Activated T-cell treated with anti-CD3 and anti-CD28 coated beads, Interleukin-2, amount 50 U/mL, for 24 hours (primary cell): ENCODE measurements at regions not wholly inside any gene's neighbourhood (a gene's known extent, or its start where the extent isn't known, plus 50 kb on each side); places are given as distances from the start of the nearest gene placed in this dataset.
"Not testable (repeated sequence)": the region's sequence is repeated elsewhere in the genome, so short reads cannot be mapped to it uniquely, and the experiment has no call there.

Source experiments
- DNase-seq: peaks from one replicate; pipeline ENCODE4 v3.0.0-alpha.2; 2020
- H3K27ac Mint-ChIP-seq: 2 replicates; pipeline ENCODE4 v1.8.0; 2020; ENCODE audit warnings: mild to moderate bottlenecking, mixed read lengths
- H3K27me3 Mint-ChIP-seq: 2 replicates; pipeline ENCODE4 v1.8.0; 2020; ENCODE audit warnings: mixed read lengths
- H3K36me3 Mint-ChIP-seq: 2 replicates; pipeline ENCODE4 v1.8.0; 2020; ENCODE audit warnings: low read depth, mixed read lengths
- H3K4me1 Mint-ChIP-seq: 2 replicates; pipeline ENCODE4 v1.8.0; 2020; ENCODE audit warnings: low read depth, mixed read lengths
- H3K4me3 Mint-ChIP-seq: 2 replicates; pipeline ENCODE4 v1.8.0; 2020; ENCODE audit warnings: mild to moderate bottlenecking, moderate library complexity, mixed read lengths
- H3K9me3 Mint-ChIP-seq: 2 replicates; pipeline ENCODE4 v1.8.0; 2020; ENCODE audit warnings: mixed read lengths

DNA sequence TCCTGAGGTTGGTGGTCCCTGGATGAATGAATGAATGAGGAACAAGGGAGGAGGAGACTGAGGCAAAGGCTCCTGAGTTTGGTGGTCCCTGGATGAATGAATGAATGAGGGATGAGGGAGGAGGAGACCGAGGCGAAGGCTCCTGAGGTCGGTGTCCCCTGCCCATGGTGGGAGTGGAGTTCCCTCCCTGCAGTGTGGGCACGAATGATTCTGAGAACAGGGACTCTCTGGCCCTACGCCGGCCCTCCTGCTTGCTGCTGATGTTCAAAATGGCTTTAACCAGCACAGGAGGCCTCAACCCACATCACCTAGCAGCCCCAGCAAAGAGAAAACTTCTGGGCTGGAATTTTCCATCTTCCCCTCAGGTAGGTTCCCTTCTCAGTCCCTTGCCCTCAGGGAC is 377.8 kb downstream of the IRX2 start:
- Mint-ChIP-seq H3K4me1 (no peaks in the 10 kb centered on the region), H3K4me3 (no peak overlapping the region), H3K9me3 (peaks cover 7% of the 10 kb centered on the region), H3K27me3 (no peaks in the 10 kb centered on the region), H3K27ac (no peak overlapping the region), H3K36me3 (no peaks in the 10 kb centered on the region)
- DNase-seq = no peak

DNA sequence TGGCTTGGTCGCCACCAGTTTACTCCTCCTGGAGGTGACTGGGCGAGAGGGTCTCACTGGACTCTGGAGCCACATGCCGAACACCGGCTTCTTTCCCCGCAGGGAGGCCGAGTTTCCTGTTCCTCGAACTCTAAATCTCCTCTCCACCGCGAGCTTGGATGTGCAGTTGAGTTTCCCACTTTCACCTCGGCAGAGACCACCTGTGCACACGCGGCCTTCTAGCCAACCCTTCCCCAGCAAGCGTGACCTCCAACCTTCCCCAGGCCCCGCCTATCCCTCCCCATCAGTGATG is 380.1 kb downstream of the IRX2 start:
- Mint-ChIP-seq H3K4me1 (no peaks in the 10 kb centered on the region), H3K9me3 (peaks cover 8% of the 10 kb centered on the region), H3K36me3 (no peaks in the 10 kb centered on the region), H3K4me3 (no peak overlapping the region), H3K27ac (no peak overlapping the region), H3K27me3 (peaks cover 3% of the 10 kb centered on the region)
- no peak for DNase-seq

DNA sequence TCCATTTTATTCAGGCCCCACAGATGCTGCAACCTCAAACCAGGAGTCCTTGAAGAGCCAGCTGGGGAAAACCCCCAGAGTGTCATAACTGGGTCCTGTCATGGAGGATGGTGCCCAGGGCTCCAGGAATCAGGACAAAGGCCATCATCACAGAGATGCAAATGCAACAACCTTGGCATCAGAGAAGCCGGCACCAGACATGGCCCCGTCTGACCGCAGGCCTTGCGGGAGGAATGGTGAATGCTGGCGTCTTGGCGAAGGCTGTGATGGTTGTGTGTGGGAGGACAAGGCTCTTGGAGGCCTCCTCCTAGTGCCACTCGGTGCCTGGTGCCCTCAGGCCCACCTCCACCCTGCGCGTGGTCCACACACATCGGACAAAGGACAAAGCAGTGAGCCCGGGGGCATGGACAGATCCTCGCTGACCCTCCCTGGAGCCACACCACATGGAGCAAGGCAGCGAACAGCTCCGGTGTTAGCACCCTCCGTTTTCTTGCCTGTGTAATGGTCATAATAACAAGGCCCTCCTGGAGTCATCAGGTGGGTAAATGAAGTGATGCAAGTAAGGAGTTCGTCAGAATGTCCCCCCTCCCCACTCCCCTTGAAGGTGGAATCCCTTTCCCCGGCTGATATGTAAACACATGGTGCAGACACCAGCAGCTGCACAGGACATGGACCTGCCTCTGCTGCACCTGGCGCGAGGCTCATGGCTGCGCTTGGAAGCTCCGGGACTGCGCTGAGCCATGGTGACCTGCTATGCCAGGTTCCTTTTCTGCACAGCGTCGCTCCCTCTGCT is 380.7 kb downstream of the IRX2 start:
- peaks cover 3% of the 10 kb centered on the region for H3K27me3 Mint-ChIP-seq
- H3K4me1 Mint-ChIP-seq = no peaks in the 10 kb centered on the region
- no peak for DNase-seq
- no peak overlapping the region for H3K27ac Mint-ChIP-seq
- peaks cover 8% of the 10 kb centered on the region for H3K9me3 Mint-ChIP-seq
- H3K36me3 Mint-ChIP-seq = no peaks in the 10 kb centered on the region
- H3K4me3 Mint-ChIP-seq = no peak overlapping the region

DNA sequence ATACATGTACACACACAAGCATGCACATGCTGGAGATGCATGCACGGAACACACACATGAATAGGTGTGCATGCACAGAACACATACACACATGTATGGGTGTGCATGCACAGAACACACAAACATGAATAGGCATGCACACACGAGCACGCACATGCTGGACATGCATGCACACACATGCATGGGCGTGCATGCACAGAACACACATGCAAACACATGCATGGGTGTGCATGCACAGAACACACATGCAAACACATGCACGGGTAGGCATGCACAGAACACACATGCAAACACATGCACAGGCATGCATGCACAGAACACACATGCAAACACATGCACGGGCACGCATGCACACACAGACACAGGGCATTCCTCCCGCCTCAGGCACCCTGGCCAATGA is 382.3 kb downstream of the IRX2 start:
- Mint-ChIP-seq H3K36me3 (no peaks in the 10 kb centered on the region), H3K27ac (no peak overlapping the region), H3K27me3 (peaks cover 5% of the 10 kb centered on the region), H3K4me3 (no peak overlapping the region), H3K4me1 (no peaks in the 10 kb centered on the region), H3K9me3 (peaks cover 11% of the 10 kb centered on the region)
- DNase-seq = no peak

DNA sequence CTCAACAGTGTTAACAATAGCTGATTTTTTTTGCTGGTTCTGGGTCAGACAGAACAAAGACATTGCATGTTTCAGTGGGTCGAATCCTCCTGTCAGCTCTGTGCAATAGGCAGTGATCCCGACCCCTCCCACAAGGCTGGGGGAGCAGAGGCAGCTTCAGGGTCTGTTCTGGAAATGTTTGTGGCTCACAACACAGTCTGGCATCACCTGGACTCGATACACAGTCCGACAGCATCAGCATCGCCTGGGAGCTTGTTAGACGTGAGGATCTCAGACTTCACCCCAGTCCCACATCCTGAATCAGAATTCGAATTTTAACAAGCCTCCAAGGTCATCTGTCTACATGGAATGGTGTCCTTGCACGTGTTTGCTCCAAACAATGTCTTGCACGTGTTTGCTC is 384.7 kb downstream of the IRX2 start:
- Mint-ChIP-seq H3K27ac (no peak overlapping the region), H3K36me3 (no peaks in the 10 kb centered on the region), H3K9me3 (peaks cover 9% of the 10 kb centered on the region), H3K4me1 (no peaks in the 10 kb centered on the region), H3K4me3 (no peak overlapping the region), H3K27me3 (peaks cover 5% of the 10 kb centered on the region)
- DNase-seq = no peak

DNA sequence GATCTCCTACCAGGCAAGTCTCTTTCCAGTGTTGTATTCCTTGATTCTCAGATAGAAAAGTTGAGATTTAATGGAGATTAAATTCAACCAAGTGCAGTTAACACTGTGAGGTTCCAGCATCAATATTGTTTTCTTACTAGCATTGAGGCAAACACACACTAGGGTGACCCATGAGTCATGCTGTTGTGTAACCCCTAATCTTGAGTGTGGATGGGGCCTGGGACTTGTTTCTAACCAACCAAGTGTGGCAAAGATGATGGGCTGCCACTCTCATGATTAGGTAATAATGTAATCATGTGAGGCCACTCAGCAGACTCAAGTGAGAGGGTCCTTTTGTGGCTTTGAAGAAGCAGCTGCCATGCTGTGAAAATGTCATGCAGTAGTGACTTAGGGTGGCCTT is 394.2 kb downstream of the IRX2 start:
- H3K27me3 Mint-ChIP-seq = peaks cover 2% of the 10 kb centered on the region
- peaks cover 2% of the 10 kb centered on the region for H3K9me3 Mint-ChIP-seq
- no peaks in the 10 kb centered on the region for H3K4me1 Mint-ChIP-seq
- H3K36me3 Mint-ChIP-seq = no peaks in the 10 kb centered on the region
- H3K4me3 Mint-ChIP-seq = no peak overlapping the region
- no peak for DNase-seq
- H3K27ac Mint-ChIP-seq = no peak overlapping the region

DNA sequence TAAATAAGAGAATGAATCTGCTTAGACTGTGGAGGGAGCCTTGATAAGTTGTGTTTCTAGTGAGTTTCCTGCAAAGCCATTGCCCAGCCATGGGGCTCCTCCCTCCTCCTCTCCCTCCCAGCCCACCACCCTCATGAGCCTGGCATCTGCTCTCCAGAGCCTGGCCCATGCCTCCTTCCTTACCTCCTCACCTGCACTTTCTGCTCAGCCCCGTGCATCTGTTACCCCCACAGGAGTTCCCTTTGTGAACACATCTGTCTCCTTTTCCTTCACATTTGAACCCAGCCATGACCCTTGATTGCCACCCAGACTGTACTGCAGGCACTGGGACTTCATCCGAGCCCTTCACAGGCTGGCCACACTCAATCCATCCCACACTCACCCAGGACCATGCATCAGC is 395.6 kb downstream of the IRX2 start:
- Mint-ChIP-seq H3K4me1 (no peaks in the 10 kb centered on the region), H3K27ac (no peak overlapping the region), H3K9me3 (peaks cover 3% of the 10 kb centered on the region), H3K27me3 (peaks cover 3% of the 10 kb centered on the region), H3K4me3 (no peak overlapping the region), H3K36me3 (no peaks in the 10 kb centered on the region)
- DNase-seq = no peak

DNA sequence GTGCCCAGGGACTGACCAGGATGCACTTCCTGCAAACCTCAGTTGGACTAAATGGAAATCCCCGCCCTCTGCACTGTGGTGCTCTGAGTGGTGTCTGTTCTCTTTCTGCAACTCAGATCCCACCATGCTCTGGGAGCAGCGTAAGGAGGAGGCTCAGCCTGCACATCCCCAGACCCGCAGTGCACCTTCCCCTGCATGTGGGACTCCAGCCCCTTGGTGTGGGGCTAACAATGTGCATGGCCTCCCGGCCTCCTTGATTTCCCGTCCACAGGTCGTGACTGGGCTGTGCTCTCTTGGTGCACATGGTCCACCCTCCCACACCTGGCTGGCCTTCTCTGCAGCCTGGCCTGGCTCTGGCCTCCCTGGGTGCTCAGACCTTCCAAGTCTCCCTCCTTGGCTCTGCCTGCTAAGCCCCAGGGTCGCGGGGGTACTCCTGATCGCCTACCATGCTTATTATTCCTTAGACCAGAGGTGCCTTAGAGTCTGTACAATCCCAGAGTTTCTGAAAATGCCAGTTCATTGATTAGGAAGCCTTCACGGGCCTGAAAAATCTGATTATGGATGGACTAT is 397.5 kb downstream of the IRX2 start:
- no peak for DNase-seq
- H3K9me3 Mint-ChIP-seq = peaks cover 3% of the 10 kb centered on the region
- no peaks in the 10 kb centered on the region for H3K36me3 Mint-ChIP-seq
- peaks cover 3% of the 10 kb centered on the region for H3K27me3 Mint-ChIP-seq
- no peak overlapping the region for H3K27ac Mint-ChIP-seq
- no peak overlapping the region for H3K4me3 Mint-ChIP-seq
- H3K4me1 Mint-ChIP-seq = no peaks in the 10 kb centered on the region

DNA sequence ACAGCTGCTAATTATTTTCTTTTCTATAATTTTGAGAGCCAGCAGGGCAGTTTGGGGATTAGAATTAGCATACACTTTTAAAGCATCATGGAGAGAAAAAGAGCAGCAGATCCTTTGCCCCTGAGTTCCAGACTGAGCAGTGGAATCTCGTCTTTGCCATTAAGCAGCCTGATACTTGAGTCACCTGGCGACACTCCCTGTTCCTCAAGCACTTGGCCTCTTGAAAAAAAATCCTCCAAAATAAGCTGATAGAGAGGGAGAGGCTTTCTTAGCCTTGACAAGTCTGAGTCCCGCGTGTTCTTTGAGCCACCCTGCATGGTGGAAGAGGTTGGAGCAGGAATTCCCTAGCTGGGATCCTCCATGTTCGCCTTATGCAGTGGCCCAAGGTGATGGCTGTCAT is 398.3 kb downstream of the IRX2 start:
- Mint-ChIP-seq H3K4me1 (no peaks in the 10 kb centered on the region), H3K27ac (no peak overlapping the region), H3K36me3 (no peaks in the 10 kb centered on the region), H3K9me3 (peaks cover 3% of the 10 kb centered on the region), H3K4me3 (no peak overlapping the region), H3K27me3 (peaks cover 3% of the 10 kb centered on the region)
- no peak for DNase-seq

DNA sequence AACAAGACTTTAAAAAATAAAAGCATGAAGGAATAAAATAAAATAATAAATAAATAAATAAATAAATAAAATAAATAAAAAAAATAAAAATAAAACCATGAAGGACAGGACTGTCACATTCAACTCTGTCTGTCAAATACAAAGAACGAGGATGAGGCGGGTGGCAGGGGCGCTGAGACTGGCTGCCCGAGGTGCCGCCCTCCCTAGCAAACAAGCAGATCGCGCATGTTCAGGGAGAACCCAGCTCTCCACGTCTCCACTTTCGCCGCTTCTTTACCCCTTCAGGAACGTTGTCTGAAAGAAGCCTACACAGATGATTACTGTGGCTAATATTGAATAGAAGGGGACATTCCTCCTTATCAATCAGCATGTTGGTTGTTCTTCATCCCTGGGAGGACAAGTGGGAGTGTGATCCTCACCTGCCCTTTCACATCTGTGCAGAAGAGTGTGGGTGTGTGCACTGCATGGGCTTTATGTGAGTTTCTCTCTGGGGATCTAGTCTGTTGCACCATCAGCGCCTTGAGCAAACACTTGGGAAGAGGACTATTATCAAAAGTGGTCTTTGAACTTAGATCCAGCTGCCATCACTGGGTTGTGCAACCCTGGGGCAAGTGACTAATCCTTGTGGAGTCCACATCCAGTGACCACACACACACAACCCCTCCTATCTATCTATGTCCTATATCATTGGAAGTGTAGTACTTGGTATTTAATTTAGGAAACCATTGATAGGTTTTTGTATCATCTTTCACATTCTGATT is 399.2 kb downstream of the IRX2 start:
- H3K4me1 Mint-ChIP-seq = no peaks in the 10 kb centered on the region
- H3K27me3 Mint-ChIP-seq = peaks cover 3% of the 10 kb centered on the region
- DNase-seq = no peak
- H3K9me3 Mint-ChIP-seq = peaks cover 9% of the 10 kb centered on the region
- no peak overlapping the region for H3K27ac Mint-ChIP-seq
- no peak overlapping the region for H3K4me3 Mint-ChIP-seq
- H3K36me3 Mint-ChIP-seq = no peaks in the 10 kb centered on the region

DNA sequence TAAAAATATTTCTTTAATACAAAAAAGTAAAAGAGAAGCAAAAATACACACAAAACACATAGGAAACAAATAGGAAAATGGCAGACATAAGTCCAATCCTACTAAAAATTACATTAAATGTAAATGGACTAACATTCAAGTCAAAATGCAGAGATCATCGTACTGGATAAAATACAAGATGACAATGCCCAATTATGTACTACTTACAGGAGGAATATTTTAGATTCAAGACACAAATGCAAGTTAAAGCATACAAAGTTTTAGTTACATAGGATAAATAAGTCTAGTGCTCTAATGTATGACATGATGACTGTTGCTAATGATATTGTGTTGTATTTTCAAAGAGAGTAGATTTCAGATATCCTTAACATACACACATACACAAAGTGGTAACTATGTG is 401.7 kb downstream of the IRX2 start:
- not testable (repeated sequence) for H3K36me3 Mint-ChIP-seq, H3K4me3 Mint-ChIP-seq, H3K27ac Mint-ChIP-seq, H3K4me1 Mint-ChIP-seq, H3K9me3 Mint-ChIP-seq, DNase-seq
- H3K27me3 Mint-ChIP-seq = peaks cover 12% of the 10 kb centered on the region

DNA sequence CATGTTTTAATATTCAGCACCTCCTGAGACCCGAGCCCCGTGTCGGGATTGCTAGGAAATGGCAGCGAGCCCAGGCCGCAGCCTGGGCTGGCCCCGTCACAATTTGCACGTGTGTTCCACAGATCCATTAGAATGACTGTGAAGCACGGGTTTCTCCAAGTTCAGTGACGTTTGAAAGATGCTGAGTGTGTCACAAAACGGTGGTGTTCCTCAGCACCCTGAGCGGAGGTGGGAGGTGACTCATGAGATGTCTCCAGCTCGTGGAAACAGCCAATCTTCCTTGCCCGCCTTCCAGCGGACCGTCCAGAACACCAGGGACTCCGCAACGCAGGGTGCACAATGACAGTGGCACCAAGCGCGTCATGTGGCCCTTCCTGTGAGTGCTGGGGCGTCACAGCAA is 412.8 kb downstream of the IRX2 start:
- Mint-ChIP-seq H3K4me1 (no peaks in the 10 kb centered on the region), H3K9me3 (no peaks in the 10 kb centered on the region), H3K27me3 (no peaks in the 10 kb centered on the region), H3K36me3 (no peaks in the 10 kb centered on the region), H3K27ac (no peak overlapping the region), H3K4me3 (no peak overlapping the region)
- no peak for DNase-seq

DNA sequence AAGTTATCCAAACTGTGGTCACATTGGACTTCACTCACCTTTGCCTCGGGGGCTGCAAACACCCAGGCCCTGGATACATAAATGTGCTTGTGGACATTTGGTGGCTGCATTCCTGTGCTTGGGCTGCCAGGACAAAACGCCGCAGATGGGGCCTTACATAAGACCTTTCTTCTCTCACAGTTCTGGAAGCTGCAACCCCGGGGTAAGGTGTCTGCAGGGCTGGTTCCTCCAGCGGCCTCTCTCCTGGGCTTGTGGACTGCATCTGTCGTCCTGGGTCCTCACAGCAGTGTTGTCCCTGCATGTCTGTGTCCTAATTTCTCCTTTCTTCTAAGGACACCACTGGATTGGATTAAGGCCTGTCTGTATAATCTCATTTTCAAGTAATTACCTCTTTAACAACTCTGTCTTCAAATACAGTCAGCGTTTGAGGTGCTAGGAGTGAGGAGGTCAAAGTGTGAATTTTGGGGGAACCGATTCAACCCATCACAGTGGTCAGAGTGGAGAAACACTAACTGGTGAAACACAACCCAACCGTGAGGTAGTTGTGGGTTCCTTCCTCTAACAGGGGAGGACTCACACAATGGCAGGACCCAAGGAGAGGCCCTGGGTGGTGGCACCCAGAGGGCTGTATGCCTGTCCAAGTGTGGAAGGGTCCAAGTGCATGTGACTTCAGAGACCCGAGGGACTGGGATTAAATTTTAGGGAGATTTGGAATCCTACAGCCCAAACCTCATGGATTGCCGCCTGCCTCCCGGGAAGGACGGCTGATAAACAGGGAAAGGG is 415.6 kb downstream of the IRX2 start:
- H3K4me1 Mint-ChIP-seq = no peaks in the 10 kb centered on the region
- DNase-seq = no peak

DNA sequence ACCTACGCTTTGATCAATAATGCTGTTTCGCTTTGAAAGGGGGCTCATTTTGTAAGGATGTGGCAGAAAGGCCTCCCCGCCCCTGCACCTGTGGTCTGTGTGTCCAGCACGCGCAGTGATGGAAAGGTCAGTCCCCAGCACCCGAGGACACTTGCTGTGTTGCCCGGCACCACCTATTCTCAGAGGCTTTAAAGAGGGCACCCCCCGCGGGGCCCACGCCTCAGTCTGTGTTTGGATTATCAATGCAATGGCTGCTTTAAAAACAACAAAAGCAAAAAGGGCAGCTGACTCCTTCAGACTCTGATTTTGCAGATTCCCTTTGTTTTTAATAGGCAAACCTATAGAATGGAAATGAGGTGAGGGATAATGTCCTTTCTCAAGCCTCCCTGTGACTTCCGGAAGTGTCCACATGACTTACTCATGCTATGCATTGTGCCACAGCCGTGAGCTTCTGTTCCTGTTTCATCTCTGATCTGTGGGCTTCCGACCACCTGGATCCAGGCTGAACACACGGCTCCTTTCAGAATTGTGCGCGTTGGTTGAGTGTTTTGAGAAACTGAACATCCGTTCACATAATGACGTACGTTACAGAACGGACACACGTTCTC is 416.2 kb downstream of the IRX2 start:
- Mint-ChIP-seq H3K27ac (no peak overlapping the region), H3K27me3 (no peaks in the 10 kb centered on the region), H3K36me3 (no peaks in the 10 kb centered on the region), H3K4me1 (no peaks in the 10 kb centered on the region), H3K9me3 (no peaks in the 10 kb centered on the region), H3K4me3 (no peak overlapping the region)
- no peak for DNase-seq

More for the DNA sequence above, 415.6 kb downstream of the IRX2 start:
- Mint-ChIP-seq H3K4me3 (no peak overlapping the region), H3K27ac (no peak overlapping the region), H3K36me3 (no peaks in the 10 kb centered on the region), H3K9me3 (no peaks in the 10 kb centered on the region), H3K27me3 (no peaks in the 10 kb centered on the region)
